Stomach (tissue), 8 donors: ENCODE measurements at regions not wholly inside any gene's neighbourhood (a gene's known extent, or its start where the extent isn't known, plus 50 kb on each side); places are given as distances from the start of the nearest gene placed in this dataset.

Experiments used
- DNase-seq, 2 donors: peaks; one replicate each; pipeline versions ENCODE4 v3.0.0 to v3.0.0-alpha.2; 2013 to 2019
- H3K27ac ChIP-seq, 5 donors: fragments of 200-600 bp in 4 of 5; sonication (generic) in 4 of 5; one replicate each; pipeline ENCODE4 v1.5.1; 2013 to 2019; ENCODE audit warnings: mild to moderate bottlenecking in 1 of 5, moderate library complexity in 1 of 5
- H3K27me3 ChIP-seq, 3 donors: fragments of 200-600 bp; sonication (generic); one replicate each; pipeline ENCODE4 v1.5.1; 2017 to 2019; ENCODE audit warnings: mixed run types in 1 of 3
- H3K36me3 ChIP-seq, 4 donors: fragments of 200-600 bp; sonication (generic); 1 replicate in 3 of 4; 2 replicates in 1 of 4; pipeline ENCODE4 v1.5.1; 2016 to 2019
- H3K4me1 ChIP-seq, 4 donors: fragments of 200-600 bp; sonication (generic); one replicate each; pipeline ENCODE4 v1.5.1; 2016 to 2019
- H3K4me3 ChIP-seq, 4 donors: fragments of 200-600 bp; sonication (generic) in 3 of 4; one replicate each; pipeline ENCODE4 v1.5.1; 2016 to 2019; ENCODE audit warnings: mild to moderate bottlenecking in 1 of 4
- H3K9me3 ChIP-seq, 4 donors: fragments of 200-600 bp; sonication (generic); one replicate each; pipeline ENCODE4 v1.5.1; 2016 to 2019
- EP300 ChIP-seq: sonication (generic); formaldehyde crosslinking; IDR thresholded peaks from one replicate; pipeline ENCODE4 v1.6.1; 2017; ENCODE audit warnings: antibody characterized with exemption
- POLR2A ChIP-seq, 4 donors: fragments of 450-650 bp; IDR thresholded peaks; one replicate each; pipeline ENCODE4 v1.6.1; 2016; ENCODE audit warnings: antibody characterized with exemption in 4 of 4, control low read depth in 2 of 4, mild to moderate bottlenecking in 1 of 4, moderate library complexity in 1 of 4
- POLR2AphosphoS5 ChIP-seq, 3 donors: sonication (generic); formaldehyde crosslinking; IDR thresholded peaks; one replicate each; pipeline ENCODE4 v1.6.1; 2016; ENCODE audit warnings: antibody characterized with exemption in 3 of 3
- WGBS, 5 donors: extraction: QIAGEN DNeasy Blood & Tissue Kit in 3 of 5; methylation state at CpG; one replicate each; pipeline versions ENCODE4 v1.1.5 to v1.1.7; 2013 to 2018; 5-methylcytosine and 5-hydroxymethylcytosine counted together
- intact Hi-C: fragments of 100-400 bp; cut with DNase I; formaldehyde crosslinking; loops from one replicate; pipeline ENCODE4 v1.15.1; 2023; ENCODE audit warnings: low total_unique reads
- TF ChIP-seq, protein P1 (sequence below), 7 experiments: fragments of 450-650 bp in 4 of 7; fragments of 200-600 bp in 3 of 7; sonication (generic) in 3 of 7; IDR thresholded peaks; one replicate each; pipeline ENCODE4 v1.5.1; 2016 to 2019; ENCODE audit warnings: antibody characterized with exemption in 7 of 7, control low read depth in 2 of 7, mild to moderate bottlenecking in 1 of 7
- donor health status: healthy with polysubstance abuse.
- donor health status: Bipolar disorder and iron deficiency.
- donor health status: healthy.

- 48 to 78% (median 62%) methylated on average over 1 of the region's 1 CpG for WGBS, 5 donors
- no peak for DNase-seq
- Histone ChIP-seq H3K27ac (no peak overlapping the region), H3K36me3 (no peaks in the 10 kb centered on the region), H3K4me3 (no peak overlapping the region), H3K4me1 (no peaks in the 10 kb centered on the region), H3K9me3 (no peaks in the 10 kb centered on the region), H3K27me3 (peaks cover 0 to 25% (median 10%) of the 10 kb centered on the region in 3 donors)
- TF ChIP-seq POLR2A (IDR thresholded peaks at IDR 0.05), result no peak
- TF ChIP-seq, protein P1, sequence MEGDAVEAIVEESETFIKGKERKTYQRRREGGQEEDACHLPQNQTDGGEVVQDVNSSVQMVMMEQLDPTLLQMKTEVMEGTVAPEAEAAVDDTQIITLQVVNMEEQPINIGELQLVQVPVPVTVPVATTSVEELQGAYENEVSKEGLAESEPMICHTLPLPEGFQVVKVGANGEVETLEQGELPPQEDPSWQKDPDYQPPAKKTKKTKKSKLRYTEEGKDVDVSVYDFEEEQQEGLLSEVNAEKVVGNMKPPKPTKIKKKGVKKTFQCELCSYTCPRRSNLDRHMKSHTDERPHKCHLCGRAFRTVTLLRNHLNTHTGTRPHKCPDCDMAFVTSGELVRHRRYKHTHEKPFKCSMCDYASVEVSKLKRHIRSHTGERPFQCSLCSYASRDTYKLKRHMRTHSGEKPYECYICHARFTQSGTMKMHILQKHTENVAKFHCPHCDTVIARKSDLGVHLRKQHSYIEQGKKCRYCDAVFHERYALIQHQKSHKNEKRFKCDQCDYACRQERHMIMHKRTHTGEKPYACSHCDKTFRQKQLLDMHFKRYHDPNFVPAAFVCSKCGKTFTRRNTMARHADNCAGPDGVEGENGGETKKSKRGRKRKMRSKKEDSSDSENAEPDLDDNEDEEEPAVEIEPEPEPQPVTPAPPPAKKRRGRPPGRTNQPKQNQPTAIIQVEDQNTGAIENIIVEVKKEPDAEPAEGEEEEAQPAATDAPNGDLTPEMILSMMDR (IDR thresholded peaks at IDR 0.05), result no peak
- TF ChIP-seq EP300, result no peak
- no peak for TF ChIP-seq POLR2AphosphoS5 (IDR thresholded peaks at IDR 0.05)
- intact Hi-C loops, result no loop called here
Observed at GRCh38 chr20:48426630-48427029, 401.2 kb downstream of the PREX1 start.

- no peak for DNase-seq
- TF ChIP-seq, protein P1 (IDR thresholded peaks at IDR 0.05), result no peak
- no peak for TF ChIP-seq POLR2AphosphoS5 (IDR thresholded peaks at IDR 0.05)
- TF ChIP-seq POLR2A (IDR thresholded peaks at IDR 0.05), result no peak
- no peak for TF ChIP-seq EP300
- H3K27me3 ChIP-seq, result peaks cover 0 to 25% (median 10%) of the 10 kb centered on the region in 3 donors
- WGBS, 5 donors, result 50 to 54% (median 52%) methylated on average over 9 of the region's 9 CpGs
- H3K4me3 ChIP-seq, result no peak overlapping the region
- H3K9me3 ChIP-seq, result no peaks in the 10 kb centered on the region
- no peaks in the 10 kb centered on the region for H3K36me3 ChIP-seq
- intact Hi-C loops, result no loop called here
- H3K4me1 ChIP-seq, result no peaks in the 10 kb centered on the region
- no peak overlapping the region for H3K27ac ChIP-seq
Observed at GRCh38 chr20:48425817-48426612, 401.8 kb downstream of the PREX1 start.

GRCh38 chr20:48425321-48425720, 402.5 kb downstream of the PREX1 start:
- no peaks in the 10 kb centered on the region for H3K36me3 ChIP-seq
- H3K27me3 ChIP-seq, result peaks cover 0 to 25% (median 10%) of the 10 kb centered on the region in 3 donors
- intact Hi-C loops, result no loop called here
- H3K27ac ChIP-seq, result no peak overlapping the region
- no peaks in the 10 kb centered on the region for H3K9me3 ChIP-seq
- TF ChIP-seq POLR2A (IDR thresholded peaks at IDR 0.05) (no peak), EP300 (no peak), POLR2AphosphoS5 (IDR thresholded peaks at IDR 0.05) (no peak)
- TF ChIP-seq, protein P1 (IDR thresholded peaks at IDR 0.05), result no peak
- H3K4me3 ChIP-seq, result no peak overlapping the region
- 57 to 74% (median 67%) methylated on average over 5 of the region's 5 CpGs for WGBS, 5 donors
- H3K4me1 ChIP-seq, result no peaks in the 10 kb centered on the region
- DNase-seq, result no peak

DNA sequence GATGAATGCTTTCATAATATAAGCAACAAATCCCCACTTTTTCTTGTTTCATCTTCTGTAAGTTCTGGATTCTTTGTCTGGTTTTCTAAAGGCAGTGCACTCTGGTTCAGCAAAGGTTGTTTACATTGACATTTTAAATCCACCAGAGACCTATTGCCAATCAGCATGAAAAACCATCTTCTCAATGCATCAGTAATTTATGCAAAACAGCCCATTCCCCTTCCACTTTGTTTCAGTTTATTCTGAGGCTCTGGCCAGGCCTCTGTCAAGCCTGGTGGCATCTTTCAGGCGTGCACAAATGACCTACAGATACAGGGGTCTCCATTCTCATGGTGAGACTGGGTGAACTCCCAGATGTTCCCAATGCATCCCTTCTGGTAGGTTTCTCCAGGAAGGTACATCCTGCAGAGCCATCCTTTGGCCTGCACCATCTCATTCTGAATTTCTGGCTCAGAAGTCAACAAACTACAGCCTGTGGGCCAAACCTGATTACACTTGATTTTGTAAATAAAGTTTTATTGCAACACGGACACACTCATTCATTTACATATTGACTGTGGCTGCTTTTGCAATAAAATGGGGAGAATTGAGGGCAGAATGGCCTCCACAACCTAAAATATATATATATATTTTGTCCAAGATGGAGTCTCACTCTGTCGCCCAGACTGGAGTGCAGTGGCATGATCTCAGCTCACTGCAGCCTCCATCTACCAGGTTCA, 405.4 kb downstream of the PREX1 start:
- 83 to 92% (median 88%) methylated on average over 3 of the region's 3 CpGs for WGBS, 5 donors
- DNase-seq, result no peak
- peaks cover 0 to 25% (median 10%) of the 10 kb centered on the region in 3 donors for H3K27me3 ChIP-seq

More for the DNA sequence above, 405.4 kb downstream of the PREX1 start:
- TF ChIP-seq POLR2A (IDR thresholded peaks at IDR 0.05) (no peak), POLR2AphosphoS5 (IDR thresholded peaks at IDR 0.05) (no peak), EP300 (no peak)
- H3K36me3 ChIP-seq, result no peaks in the 10 kb centered on the region
- H3K9me3 ChIP-seq, result no peaks in the 10 kb centered on the region
- H3K4me3 ChIP-seq, result no peak overlapping the region
- intact Hi-C loops, result no loop called here
- no peak overlapping the region for H3K27ac ChIP-seq
- no peaks in the 10 kb centered on the region for H3K4me1 ChIP-seq
